ENCODE measurements at regions not wholly inside any gene's neighbourhood (a gene's known extent, or its start where the extent isn't known, plus 50 kb on each side); places are given as distances from the start of the nearest gene placed in this dataset.

DNA sequence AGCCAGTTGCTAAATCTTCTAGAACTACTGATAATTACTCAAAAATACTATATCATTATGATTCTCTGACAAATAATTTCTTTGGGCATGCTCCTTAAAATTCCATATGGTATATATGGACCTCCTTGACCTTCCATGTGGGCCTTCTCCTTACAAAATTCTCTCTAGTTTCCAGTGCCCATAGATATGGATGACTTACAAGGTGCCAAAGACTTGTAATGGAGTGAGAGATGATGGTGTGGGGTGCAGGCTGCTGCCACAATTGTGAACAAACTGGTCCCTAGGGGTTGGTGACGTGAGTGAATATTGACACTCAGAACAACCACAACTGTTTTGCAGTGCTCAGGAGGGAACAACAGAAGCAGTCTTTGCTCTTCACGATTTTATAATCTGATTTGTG, 378.9 kb downstream of the SNAPC1 start:
- H3K27ac ChIP-seq = no peak overlapping the region
- 69 to 72% methylated on average over 2 of the region's 2 CpGs for WGBS, 2 donors
- H3K4me3 ChIP-seq = no peak overlapping the region

DNA sequence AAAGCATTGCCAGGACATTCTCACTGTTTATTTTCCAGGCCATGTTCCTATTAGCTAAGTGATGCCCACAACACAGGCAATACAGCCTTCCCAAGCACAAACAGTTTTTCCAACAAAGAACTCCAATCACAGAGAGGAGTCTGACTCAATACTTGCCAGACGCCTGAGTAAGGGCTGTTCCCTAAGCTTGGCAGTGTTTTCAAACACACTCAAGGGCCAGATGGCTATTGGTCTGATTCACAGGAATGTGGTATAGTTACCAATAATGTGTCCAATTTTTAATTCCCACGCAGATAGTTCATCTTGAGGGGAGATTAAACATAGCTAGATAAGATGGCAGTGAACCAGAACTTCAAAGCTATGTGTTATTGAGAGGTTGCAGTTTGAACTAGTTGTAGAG, 381.0 kb downstream of the SNAPC1 start:
- DNase-seq = no peak
- Histone ChIP-seq H3K4me1 (peaks cover 0 to 7% (median 0%) of the 10 kb centered on the region in 9 donors), H3K36me3 (no peaks in the 10 kb centered on the region), H3K4me3 (no peak overlapping the region), H3K27ac (peak overlapping the region in 1 of 10 donors; percentile 30), H3K27me3 (peaks cover 0 to 6% (median 0%) of the 10 kb centered on the region in 7 donors), H3K9me3 (peaks cover 0 to 16% (median 3%) of the 10 kb centered on the region in 11 donors)
- WGBS, 2 donors = 39 to 43% methylated on average over 2 of the region's 2 CpGs
- intact Hi-C loops (cut with DNase I) = no loop called here
- peak in 4 of 8 donors; percentile 46 to 77 (median 60) for ATAC-seq
- TF ChIP-seq, protein P1, sequence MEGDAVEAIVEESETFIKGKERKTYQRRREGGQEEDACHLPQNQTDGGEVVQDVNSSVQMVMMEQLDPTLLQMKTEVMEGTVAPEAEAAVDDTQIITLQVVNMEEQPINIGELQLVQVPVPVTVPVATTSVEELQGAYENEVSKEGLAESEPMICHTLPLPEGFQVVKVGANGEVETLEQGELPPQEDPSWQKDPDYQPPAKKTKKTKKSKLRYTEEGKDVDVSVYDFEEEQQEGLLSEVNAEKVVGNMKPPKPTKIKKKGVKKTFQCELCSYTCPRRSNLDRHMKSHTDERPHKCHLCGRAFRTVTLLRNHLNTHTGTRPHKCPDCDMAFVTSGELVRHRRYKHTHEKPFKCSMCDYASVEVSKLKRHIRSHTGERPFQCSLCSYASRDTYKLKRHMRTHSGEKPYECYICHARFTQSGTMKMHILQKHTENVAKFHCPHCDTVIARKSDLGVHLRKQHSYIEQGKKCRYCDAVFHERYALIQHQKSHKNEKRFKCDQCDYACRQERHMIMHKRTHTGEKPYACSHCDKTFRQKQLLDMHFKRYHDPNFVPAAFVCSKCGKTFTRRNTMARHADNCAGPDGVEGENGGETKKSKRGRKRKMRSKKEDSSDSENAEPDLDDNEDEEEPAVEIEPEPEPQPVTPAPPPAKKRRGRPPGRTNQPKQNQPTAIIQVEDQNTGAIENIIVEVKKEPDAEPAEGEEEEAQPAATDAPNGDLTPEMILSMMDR (IDR thresholded peaks at IDR 0.05) = no peak

More for the DNA sequence above, 378.9 kb downstream of the SNAPC1 start:
- H3K27me3 ChIP-seq = peaks cover 0 to 10% (median 0%) of the 10 kb centered on the region in 7 donors
- DNase-seq (no peak), ATAC-seq (no peak)
- peaks cover 0 to 3% (median 0%) of the 10 kb centered on the region in 11 donors for H3K9me3 ChIP-seq
- H3K4me1 ChIP-seq = peaks cover 0 to 7% (median 0%) of the 10 kb centered on the region in 9 donors
- intact Hi-C loops (cut with DNase I) = no loop called here
- H3K36me3 ChIP-seq = no peaks in the 10 kb centered on the region
- TF ChIP-seq, protein P1 (IDR thresholded peaks at IDR 0.05) = no peak

GRCh38 chr14:62144863-62145262, 382.6 kb downstream of the SNAPC1 start:
- 33 to 61% methylated on average over 1 of the region's 1 CpG for WGBS, 2 donors
- peaks cover 0 to 6% (median 0%) of the 10 kb centered on the region in 7 donors for H3K27me3 ChIP-seq
- H3K9me3 ChIP-seq = peaks cover 0 to 26% (median 9%) of the 10 kb centered on the region in 11 donors
- TF ChIP-seq, protein P1 (IDR thresholded peaks at IDR 0.05) = no peak
- H3K4me3 ChIP-seq = no peak overlapping the region
- no peak for ATAC-seq
- no peak for DNase-seq
- intact Hi-C loops (cut with DNase I) = no loop called here
- H3K4me1 ChIP-seq = peaks cover 0 to 7% (median 0%) of the 10 kb centered on the region in 9 donors
- no peak overlapping the region for H3K27ac ChIP-seq
- no peaks in the 10 kb centered on the region for H3K36me3 ChIP-seq

GRCh38 chr14:62146030-62146429, 383.8 kb downstream of the SNAPC1 start:
- H3K27ac ChIP-seq = no peak overlapping the region
- H3K36me3 ChIP-seq = no peaks in the 10 kb centered on the region
- H3K27me3 ChIP-seq = peaks cover 0 to 6% (median 0%) of the 10 kb centered on the region in 7 donors
- DNase-seq = no peak
- H3K4me1 ChIP-seq = peaks cover 0 to 7% (median 0%) of the 10 kb centered on the region in 9 donors
- intact Hi-C loops (cut with DNase I) = no loop called here
- TF ChIP-seq, protein P1 (IDR thresholded peaks at IDR 0.05) = no peak
- H3K4me3 ChIP-seq = no peak overlapping the region
- ATAC-seq = no peak
- 71 to 82% methylated on average over 2 of the region's 2 CpGs for WGBS, 2 donors
- H3K9me3 ChIP-seq = peaks cover 0 to 26% (median 9%) of the 10 kb centered on the region in 11 donors

Data from heart right ventricle (tissue), 16 donors.